HepG2 (cell line): ENCODE measurements at regions not wholly inside any gene's neighbourhood (a gene's known extent, or its start where the extent isn't known, plus 50 kb on each side); places are given as distances from the start of the nearest gene placed in this dataset.
"Not testable (repeated sequence)": the region's sequence is repeated elsewhere in the genome, so short reads cannot be mapped to it uniquely, and the experiment has no call there.

ENCODE experiments used
- ARNT ChIP-seq: fragments of 450-650 bp; IDR thresholded peaks from 2 replicates; pipeline ENCODE4 v1.6.1; 2017
- BHLHE40 ChIP-seq: IDR thresholded peaks from 2 replicates; pipeline ENCODE4 v1.6.1; 2011; ENCODE audit warnings: low read length, improper control_type of control experiment
- CTCF ChIP-seq: sonication (generic); formaldehyde crosslinking; IDR thresholded peaks from 2 replicates; pipeline ENCODE4 v1.5.0; 2020; ENCODE audit warnings: mild to moderate bottlenecking, missing genetic modification reagents, moderate library complexity
- ESRRA ChIP-seq: sonication (generic); formaldehyde crosslinking; IDR thresholded peaks from 2 replicates; pipeline ENCODE4 v1.5.1; 2020; ENCODE audit warnings: mild to moderate bottlenecking, low read depth, missing genetic modification reagents
- ZNF430 ChIP-seq: sonication (generic); formaldehyde crosslinking; IDR thresholded peaks from 2 replicates; pipeline ENCODE4 v1.9.0; 2021; ENCODE audit warnings: mild to moderate bottlenecking, missing genetic modification reagents

GRCh38 chr20:29081712-29082111 is 2175.8 kb upstream of the DEFB115 start:
- not testable (repeated sequence) for TF ChIP-seq ZNF430 (CRISPR knock-in tag); ESRRA (CRISPR knock-in tag); ARNT; CTCF (CRISPR knock-in tag); BHLHE40
